ENCODE measurements at regions not wholly inside any gene's neighbourhood (a gene's known extent, or its start where the extent isn't known, plus 50 kb on each side); places are given as distances from the start of the nearest gene placed in this dataset.
"Not testable (repeated sequence)": the region's sequence is repeated elsewhere in the genome, so short reads cannot be mapped to it uniquely, and the experiment has no call there.

GRCh38 chr5:118491351-118491750 lies 497.0 kb downstream of the DTWD2 start:
- ATAC-seq = no peak

GRCh38 chr5:118486647-118487225 lies 501.6 kb downstream of the DTWD2 start:
- no peak for DNase-seq (ENCODE audit: low spot score in 2 of 2)
- Mint-ChIP-seq H3K9me3 (peaks cover 5 to 7% of the 10 kb centered on the region in 2 donors), H3K36me3 (no peaks in the 10 kb centered on the region), H3K27ac (no peak overlapping the region)
- no peak for ATAC-seq

More at GRCh38 chr5:118491351-118491750, 497.0 kb downstream of the DTWD2 start:
- DNase-seq (ENCODE audit: low spot score in 2 of 2) = no peak
- peaks cover 4 to 5% of the 10 kb centered on the region in 2 donors for H3K9me3 Mint-ChIP-seq
- no peaks in the 10 kb centered on the region for H3K36me3 Mint-ChIP-seq
- no peak overlapping the region for H3K27ac Mint-ChIP-seq

GRCh38 chr5:118479285-118479684 lies 509.1 kb downstream of the DTWD2 start:
- peaks cover 4 to 15% of the 10 kb centered on the region in 2 donors for H3K9me3 Mint-ChIP-seq
- DNase-seq (ENCODE audit: low spot score in 2 of 2) = no peak
- H3K27ac Mint-ChIP-seq = no peak overlapping the region
- peaks cover 0 to 6% of the 10 kb centered on the region in 2 donors for H3K36me3 Mint-ChIP-seq
- ATAC-seq = no peak

GRCh38 chr5:118478852-118479251 lies 509.5 kb downstream of the DTWD2 start:
- DNase-seq (ENCODE audit: low spot score in 2 of 2) (no peak), ATAC-seq (no peak)
- Mint-ChIP-seq H3K36me3 (peaks cover 0 to 6% of the 10 kb centered on the region in 2 donors), H3K27ac (no peak overlapping the region), H3K9me3 (peaks cover 4 to 15% of the 10 kb centered on the region in 2 donors)

GRCh38 chr5:118468085-118468484 lies 520.3 kb downstream of the DTWD2 start:
- no peak overlapping the region for H3K27ac Mint-ChIP-seq
- no peaks in the 10 kb centered on the region for H3K36me3 Mint-ChIP-seq
- no peak for DNase-seq (ENCODE audit: low spot score in 2 of 2)
- no peak for ATAC-seq
- peaks cover 3 to 9% of the 10 kb centered on the region in 2 donors for H3K9me3 Mint-ChIP-seq

GRCh38 chr5:118467103-118467502 lies 521.2 kb downstream of the DTWD2 start:
- ATAC-seq = no peak

GRCh38 chr5:118466418-118466817 lies 521.9 kb downstream of the DTWD2 start:
- DNase-seq (ENCODE audit: low spot score in 2 of 2) (no peak), ATAC-seq (no peak)

More at GRCh38 chr5:118467103-118467502, 521.2 kb downstream of the DTWD2 start:
- Mint-ChIP-seq H3K27ac (no peak overlapping the region), H3K36me3 (no peaks in the 10 kb centered on the region), H3K9me3 (peaks cover 3 to 9% of the 10 kb centered on the region in 2 donors)
- no peak for DNase-seq (ENCODE audit: low spot score in 2 of 2)

GRCh38 chr5:118462276-118462675 lies 526.1 kb downstream of the DTWD2 start:
- not testable (repeated sequence) for H3K27ac Mint-ChIP-seq; ATAC-seq; DNase-seq (ENCODE audit: low spot score in 2 of 2); H3K36me3 Mint-ChIP-seq; H3K9me3 Mint-ChIP-seq

More at GRCh38 chr5:118466418-118466817, 521.9 kb downstream of the DTWD2 start:
- Mint-ChIP-seq H3K9me3 (peaks cover 3 to 13% of the 10 kb centered on the region in 2 donors), H3K36me3 (no peaks in the 10 kb centered on the region), H3K27ac (no peak overlapping the region)

- Mint-ChIP-seq H3K36me3 (no peaks in the 10 kb centered on the region), H3K27ac (no peak overlapping the region), H3K9me3 (peaks cover under 1 to 5% of the 10 kb centered on the region in 2 donors)
- ATAC-seq = no peak
- DNase-seq (ENCODE audit: low spot score in 2 of 2) = no peak
These were observed 526.9 kb downstream of the DTWD2 start for GRCh38 chr5:118461436-118461835.

- no peaks in the 10 kb centered on the region for H3K36me3 Mint-ChIP-seq
- DNase-seq (ENCODE audit: low spot score in 2 of 2) = no peak
- ATAC-seq = no peak
- peaks cover 3 to 5% of the 10 kb centered on the region in 2 donors for H3K9me3 Mint-ChIP-seq
- H3K27ac Mint-ChIP-seq = no peak overlapping the region
These were observed 528.9 kb downstream of the DTWD2 start for GRCh38 chr5:118459490-118459889.

GRCh38 chr5:118456085-118456484 lies 532.3 kb downstream of the DTWD2 start:
- Mint-ChIP-seq H3K27ac (no peak overlapping the region), H3K36me3 (no peaks in the 10 kb centered on the region), H3K9me3 (peaks cover 0 to 3% of the 10 kb centered on the region in 2 donors)
- no peak for ATAC-seq
- DNase-seq (ENCODE audit: low spot score in 2 of 2) = no peak

GRCh38 chr5:118451697-118452247 lies 536.6 kb downstream of the DTWD2 start:
- Mint-ChIP-seq H3K27ac (no peak overlapping the region), H3K36me3 (no peaks in the 10 kb centered on the region), H3K9me3 (peaks cover 0 to 3% of the 10 kb centered on the region in 2 donors)
- DNase-seq (ENCODE audit: low spot score in 2 of 2) (no peak), ATAC-seq (no peak)

- Mint-ChIP-seq H3K9me3 (no peaks in the 10 kb centered on the region), H3K27ac (no peak overlapping the region), H3K36me3 (no peaks in the 10 kb centered on the region)
- DNase-seq (ENCODE audit: low spot score in 2 of 2) = no peak
- ATAC-seq = no peak
These were observed 537.6 kb downstream of the DTWD2 start for GRCh38 chr5:118450554-118451332.

GRCh38 chr5:118447350-118447749 lies 541.0 kb downstream of the DTWD2 start:
- H3K36me3 Mint-ChIP-seq = no peaks in the 10 kb centered on the region
- ATAC-seq (no peak), DNase-seq (ENCODE audit: low spot score in 2 of 2) (no peak)
- no peak overlapping the region for H3K27ac Mint-ChIP-seq
- no peaks in the 10 kb centered on the region for H3K9me3 Mint-ChIP-seq

- ATAC-seq = no peak
- Mint-ChIP-seq H3K9me3 (peaks cover 0 to 6% of the 10 kb centered on the region in 2 donors), H3K27ac (no peak overlapping the region), H3K36me3 (no peaks in the 10 kb centered on the region)
- no peak for DNase-seq (ENCODE audit: low spot score in 2 of 2)
These were observed 546.4 kb downstream of the DTWD2 start for GRCh38 chr5:118441956-118442355.

GRCh38 chr5:118441034-118441433 lies 547.3 kb downstream of the DTWD2 start:
- ATAC-seq = no peak
- Mint-ChIP-seq H3K27ac (no peak overlapping the region), H3K9me3 (peaks cover 0 to 6% of the 10 kb centered on the region in 2 donors), H3K36me3 (no peaks in the 10 kb centered on the region)
- no peak for DNase-seq (ENCODE audit: low spot score in 2 of 2)

GRCh38 chr5:118440496-118440895 lies 547.9 kb downstream of the DTWD2 start:
- peaks cover 0 to 6% of the 10 kb centered on the region in 2 donors for H3K9me3 Mint-ChIP-seq
- ATAC-seq (no peak), DNase-seq (ENCODE audit: low spot score in 2 of 2) (no peak)
- H3K27ac Mint-ChIP-seq = no peak overlapping the region
- no peaks in the 10 kb centered on the region for H3K36me3 Mint-ChIP-seq

Data from activated naive CD4-positive, alpha-beta T cell treated with anti-CD3 and anti-CD28 coated beads, Interleukin-2, amount 50 U/mL, for 72 hours (primary cell).